ENCODE measurements at regions not wholly inside any gene's neighbourhood (a gene's known extent, or its start where the extent isn't known, plus 50 kb on each side); places are given as distances from the start of the nearest gene placed in this dataset.

DNA sequence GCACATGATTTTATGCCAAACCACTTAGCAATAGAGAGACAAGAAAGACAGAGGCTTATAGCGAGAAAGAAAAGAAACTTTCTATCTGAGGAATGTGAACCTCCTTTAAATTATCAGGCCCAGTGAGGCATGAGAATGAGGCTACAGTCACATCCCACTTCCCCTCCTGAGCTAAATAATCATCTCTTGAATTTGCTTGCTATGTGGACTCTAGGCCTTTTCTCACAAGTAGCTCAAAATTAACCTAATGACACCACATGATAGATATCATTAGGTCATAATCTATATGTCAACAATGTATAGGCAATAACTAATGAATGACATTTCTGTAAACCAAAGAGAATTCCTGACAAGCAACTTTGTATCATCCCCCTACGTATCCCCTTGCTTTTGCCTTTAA, 301.5 kb upstream of the MGAT5 start:
- no peak overlapping the region for H3K27ac Mint-ChIP-seq (ENCODE audit: unreplicated experiment)
- DNase-seq (ENCODE audit: extremely low spot score, unreplicated experiment), result no peak
- H3K27me3 Mint-ChIP-seq (ENCODE audit: unreplicated experiment), result peaks cover 7% of the 10 kb centered on the region
- no peaks in the 10 kb centered on the region for H3K36me3 Mint-ChIP-seq (ENCODE audit: unreplicated experiment)
- no peaks in the 10 kb centered on the region for H3K9me3 Mint-ChIP-seq (ENCODE audit: unreplicated experiment)
- TF ChIP-seq, protein P1, sequence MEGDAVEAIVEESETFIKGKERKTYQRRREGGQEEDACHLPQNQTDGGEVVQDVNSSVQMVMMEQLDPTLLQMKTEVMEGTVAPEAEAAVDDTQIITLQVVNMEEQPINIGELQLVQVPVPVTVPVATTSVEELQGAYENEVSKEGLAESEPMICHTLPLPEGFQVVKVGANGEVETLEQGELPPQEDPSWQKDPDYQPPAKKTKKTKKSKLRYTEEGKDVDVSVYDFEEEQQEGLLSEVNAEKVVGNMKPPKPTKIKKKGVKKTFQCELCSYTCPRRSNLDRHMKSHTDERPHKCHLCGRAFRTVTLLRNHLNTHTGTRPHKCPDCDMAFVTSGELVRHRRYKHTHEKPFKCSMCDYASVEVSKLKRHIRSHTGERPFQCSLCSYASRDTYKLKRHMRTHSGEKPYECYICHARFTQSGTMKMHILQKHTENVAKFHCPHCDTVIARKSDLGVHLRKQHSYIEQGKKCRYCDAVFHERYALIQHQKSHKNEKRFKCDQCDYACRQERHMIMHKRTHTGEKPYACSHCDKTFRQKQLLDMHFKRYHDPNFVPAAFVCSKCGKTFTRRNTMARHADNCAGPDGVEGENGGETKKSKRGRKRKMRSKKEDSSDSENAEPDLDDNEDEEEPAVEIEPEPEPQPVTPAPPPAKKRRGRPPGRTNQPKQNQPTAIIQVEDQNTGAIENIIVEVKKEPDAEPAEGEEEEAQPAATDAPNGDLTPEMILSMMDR (IDR thresholded peaks at IDR 0.05), result no peak
- no peaks in the 10 kb centered on the region for H3K4me1 Mint-ChIP-seq (ENCODE audit: unreplicated experiment)
- H3K4me3 Mint-ChIP-seq (ENCODE audit: unreplicated experiment), result no peak overlapping the region

DNA sequence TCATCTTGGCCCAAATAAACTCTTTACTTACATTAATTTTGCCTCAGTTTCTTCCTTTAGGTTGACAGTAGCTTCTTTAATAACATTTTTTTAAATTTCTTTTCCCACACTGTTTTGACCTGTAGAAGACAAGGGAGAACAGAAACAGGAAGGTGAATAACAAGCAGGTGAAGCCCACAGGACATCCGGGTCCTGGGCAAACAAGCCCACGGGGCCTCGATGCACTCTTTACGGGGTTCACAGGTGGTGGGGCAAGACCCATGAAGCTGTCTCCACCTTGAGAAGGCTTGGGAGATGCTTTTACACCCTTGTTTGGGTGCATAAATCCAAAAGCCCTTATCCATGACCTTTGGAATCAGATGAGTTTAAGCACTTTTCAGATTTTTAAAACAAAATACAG, 301.0 kb upstream of the MGAT5 start:
- no peak overlapping the region for H3K4me3 Mint-ChIP-seq (ENCODE audit: unreplicated experiment)
- DNase-seq (ENCODE audit: extremely low spot score, unreplicated experiment), result no peak
- H3K36me3 Mint-ChIP-seq (ENCODE audit: unreplicated experiment), result no peaks in the 10 kb centered on the region
- TF ChIP-seq, protein P1 (IDR thresholded peaks at IDR 0.05), result no peak
- no peaks in the 10 kb centered on the region for H3K9me3 Mint-ChIP-seq (ENCODE audit: unreplicated experiment)
- no peaks in the 10 kb centered on the region for H3K4me1 Mint-ChIP-seq (ENCODE audit: unreplicated experiment)
- H3K27me3 Mint-ChIP-seq (ENCODE audit: unreplicated experiment), result peaks cover 7% of the 10 kb centered on the region
- H3K27ac Mint-ChIP-seq (ENCODE audit: unreplicated experiment), result no peak overlapping the region

GRCh38 chr2:133953524-133953923, 300.3 kb upstream of the MGAT5 start:
- TF ChIP-seq, protein P1 (IDR thresholded peaks at IDR 0.05), result no peak
- no peak overlapping the region for H3K4me3 Mint-ChIP-seq (ENCODE audit: unreplicated experiment)
- no peaks in the 10 kb centered on the region for H3K9me3 Mint-ChIP-seq (ENCODE audit: unreplicated experiment)
- no peaks in the 10 kb centered on the region for H3K4me1 Mint-ChIP-seq (ENCODE audit: unreplicated experiment)
- H3K27me3 Mint-ChIP-seq (ENCODE audit: unreplicated experiment), result peaks cover 7% of the 10 kb centered on the region
- no peak overlapping the region for H3K27ac Mint-ChIP-seq (ENCODE audit: unreplicated experiment)
- no peaks in the 10 kb centered on the region for H3K36me3 Mint-ChIP-seq (ENCODE audit: unreplicated experiment)
- no peak for DNase-seq (ENCODE audit: extremely low spot score, unreplicated experiment)

DNA sequence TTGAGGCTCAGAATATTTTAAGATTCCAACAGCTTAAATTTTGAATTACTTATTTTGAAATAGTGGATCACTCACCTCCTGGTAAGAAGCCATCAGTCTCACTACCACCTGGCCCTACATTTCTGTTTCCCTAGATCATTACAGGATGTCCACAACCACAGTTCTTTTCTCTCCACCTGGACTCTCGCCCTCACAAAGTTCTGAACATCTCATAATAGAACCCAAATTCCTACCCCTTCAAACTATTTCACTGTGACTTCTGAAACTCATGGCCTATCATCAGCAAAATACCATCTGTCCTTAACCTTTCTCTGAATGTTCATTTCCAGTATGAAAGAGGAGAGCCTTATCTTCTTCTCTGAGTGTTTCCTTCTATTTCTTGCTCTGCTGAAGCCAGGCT, 299.2 kb upstream of the MGAT5 start:
- no peak overlapping the region for H3K27ac Mint-ChIP-seq (ENCODE audit: unreplicated experiment)
- no peak for DNase-seq (ENCODE audit: extremely low spot score, unreplicated experiment)
- peaks cover 7% of the 10 kb centered on the region for H3K27me3 Mint-ChIP-seq (ENCODE audit: unreplicated experiment)
- H3K4me1 Mint-ChIP-seq (ENCODE audit: unreplicated experiment), result no peaks in the 10 kb centered on the region
- TF ChIP-seq, protein P1 (IDR thresholded peaks at IDR 0.05), result no peak
- no peak overlapping the region for H3K4me3 Mint-ChIP-seq (ENCODE audit: unreplicated experiment)
- H3K36me3 Mint-ChIP-seq (ENCODE audit: unreplicated experiment), result no peaks in the 10 kb centered on the region
- H3K9me3 Mint-ChIP-seq (ENCODE audit: unreplicated experiment), result no peaks in the 10 kb centered on the region

GRCh38 chr2:133955169-133955568, 298.7 kb upstream of the MGAT5 start:
- H3K36me3 Mint-ChIP-seq (ENCODE audit: unreplicated experiment), result no peaks in the 10 kb centered on the region
- no peak overlapping the region for H3K4me3 Mint-ChIP-seq (ENCODE audit: unreplicated experiment)
- H3K9me3 Mint-ChIP-seq (ENCODE audit: unreplicated experiment), result no peaks in the 10 kb centered on the region
- peaks cover 7% of the 10 kb centered on the region for H3K27me3 Mint-ChIP-seq (ENCODE audit: unreplicated experiment)
- TF ChIP-seq, protein P1 (IDR thresholded peaks at IDR 0.05), result no peak
- no peak for DNase-seq (ENCODE audit: extremely low spot score, unreplicated experiment)
- no peak overlapping the region for H3K27ac Mint-ChIP-seq (ENCODE audit: unreplicated experiment)
- no peaks in the 10 kb centered on the region for H3K4me1 Mint-ChIP-seq (ENCODE audit: unreplicated experiment)

Data from osteocyte (in vitro differentiated cells).